ENCODE measurements at regions not wholly inside any gene's neighbourhood (a gene's known extent, or its start where the extent isn't known, plus 50 kb on each side); places are given as distances from the start of the nearest gene placed in this dataset.
"Not testable (repeated sequence)": the region's sequence is repeated elsewhere in the genome, so short reads cannot be mapped to it uniquely, and the experiment has no call there.

GRCh38 chr3:110628650-110629301 is 442.8 kb upstream of the NECTIN3 start:
- no peak for DNase-seq (ENCODE audit: extremely low read depth, low read depth)

GRCh38 chr3:110629917-110630316 is 441.7 kb upstream of the NECTIN3 start:
- no peak for DNase-seq (ENCODE audit: extremely low read depth, low read depth)

GRCh38 chr3:110644203-110644602 is 427.4 kb upstream of the NECTIN3 start:
- DNase-seq (ENCODE audit: extremely low read depth, low read depth), result no peak

- no peak for DNase-seq (ENCODE audit: extremely low read depth, low read depth)
These were observed 425.6 kb upstream of the NECTIN3 start for GRCh38 chr3:110646055-110646454.

GRCh38 chr3:110646496-110646895 is 425.1 kb upstream of the NECTIN3 start:
- DNase-seq (ENCODE audit: extremely low read depth, low read depth), result no peak

GRCh38 chr3:110647586-110647985 is 424.0 kb upstream of the NECTIN3 start:
- DNase-seq (ENCODE audit: extremely low read depth, low read depth), result no peak

- DNase-seq (ENCODE audit: extremely low read depth, low read depth), result no peak
These were observed 420.9 kb upstream of the NECTIN3 start for GRCh38 chr3:110650741-110651140.

GRCh38 chr3:110654843-110655502 is 416.6 kb upstream of the NECTIN3 start:
- no peak for DNase-seq (ENCODE audit: extremely low read depth, low read depth)

- no peak for DNase-seq (ENCODE audit: extremely low read depth, low read depth)
These were observed 415.1 kb upstream of the NECTIN3 start for GRCh38 chr3:110656394-110657025.

GRCh38 chr3:110664148-110664547 is 407.5 kb upstream of the NECTIN3 start:
- DNase-seq (ENCODE audit: extremely low read depth, low read depth), result no peak

GRCh38 chr3:110666495-110666894 is 405.1 kb upstream of the NECTIN3 start:
- no peak for DNase-seq (ENCODE audit: extremely low read depth, low read depth)

- no peak for DNase-seq (ENCODE audit: extremely low read depth, low read depth)
These were observed 404.4 kb upstream of the NECTIN3 start for GRCh38 chr3:110667216-110667615.

GRCh38 chr3:110670407-110670806 is 401.2 kb upstream of the NECTIN3 start:
- no peak for DNase-seq (ENCODE audit: extremely low read depth, low read depth)

- DNase-seq (ENCODE audit: extremely low read depth, low read depth), result no peak
These were observed 394.1 kb upstream of the NECTIN3 start for GRCh38 chr3:110677506-110677905.

- no peak for DNase-seq (ENCODE audit: extremely low read depth, low read depth)
These were observed 392.3 kb upstream of the NECTIN3 start for GRCh38 chr3:110679285-110679684.

GRCh38 chr3:110680450-110680849 is 391.2 kb upstream of the NECTIN3 start:
- no peak for DNase-seq (ENCODE audit: extremely low read depth, low read depth)

- DNase-seq (ENCODE audit: extremely low read depth, low read depth), result no peak
These were observed 387.1 kb upstream of the NECTIN3 start for GRCh38 chr3:110684466-110684865.

- DNase-seq (ENCODE audit: extremely low read depth, low read depth), result no peak
These were observed 386.0 kb upstream of the NECTIN3 start for GRCh38 chr3:110685630-110686029.

- DNase-seq (ENCODE audit: extremely low read depth, low read depth), result no peak
These were observed 384.9 kb upstream of the NECTIN3 start for GRCh38 chr3:110686701-110687100.

GRCh38 chr3:110687138-110687537 is 384.5 kb upstream of the NECTIN3 start:
- no peak for DNase-seq (ENCODE audit: extremely low read depth, low read depth)

- DNase-seq (ENCODE audit: extremely low read depth, low read depth), result no peak
These were observed 373.7 kb upstream of the NECTIN3 start for GRCh38 chr3:110697961-110698360.

- not testable (repeated sequence) for DNase-seq (ENCODE audit: extremely low read depth, low read depth)
These were observed 367.3 kb upstream of the NECTIN3 start for GRCh38 chr3:110704332-110704731.
